B cell (primary cell): ENCODE measurements at regions not wholly inside any gene's neighbourhood (a gene's known extent, or its start where the extent isn't known, plus 50 kb on each side); places are given as distances from the start of the nearest gene placed in this dataset.

Experiments
- ATAC-seq: fragments of 200-7000 bp; cut with Tn5 transposase; one replicate; pipeline ENCODE4 v1.10.0; 2021; ENCODE audit warnings: low read depth, mild to moderate bottlenecking, moderate number of reproducible peaks, moderate library complexity
- CTCF ChIA-PET: fragments of 350-600 bp; sonication (Branson Sonifier 250); formaldehyde crosslinking; loops from one replicate; lab custom pipeline; 2021; ENCODE audit warnings: antibody characterized with exemption, inconsistent platforms; lab: Charles Lee
- POLR2A ChIA-PET: fragments of 350-600 bp; sonication (Branson Sonifier 250); formaldehyde crosslinking; loops from one replicate; lab custom pipeline; 2021; ENCODE audit warnings: antibody characterized with exemption; lab: Charles Lee
- DNase-seq: peaks from one replicate; pipeline ENCODE4 v3.0.0; 2013
- H2AFZ ChIP-seq: 2 replicates; pipeline ENCODE4 v1.6.1; 2012; ENCODE audit warnings: mild to moderate bottlenecking, low read depth, low read length; ENCODE audit not compliant: insufficient read depth, poor library complexity, severe bottlenecking
- H3K27ac ChIP-seq, 2 donors: 1 replicate in 1 of 2; 2 replicates in 1 of 2; pipeline ENCODE4 v1.5.1; 2012 to 2013; ENCODE audit warnings: low read length in 2 of 2, mild to moderate bottlenecking in 2 of 2, moderate library complexity in 1 of 2
- H3K27me3 ChIP-seq, 4 experiments: fragments of 200-600 bp in 1 of 4; sonication (generic) in 1 of 4; replicated peaks in 1 of 4; 1 replicate in 2 of 4; 2 replicates in 2 of 4; pipeline versions ENCODE4 v1.6.1 to v1.7.0; 2013 to 2016; ENCODE audit warnings: low read length in 3 of 4, mild to moderate bottlenecking in 2 of 4, mixed read lengths in 1 of 4, moderate library complexity in 1 of 4; ENCODE audit not compliant: insufficient read depth in 4 of 4, control insufficient read depth in 3 of 4; ENCODE audit errors: control extremely low read depth in 1 of 4
- H3K36me3 ChIP-seq, 2 experiments: replicated peaks in 1 of 2; 1 replicate in 1 of 2; 2 replicates in 1 of 2; pipeline versions ENCODE4 v1.6.1 to v1.7.1; 2013; ENCODE audit warnings: low read length in 1 of 2; ENCODE audit not compliant: insufficient read depth in 2 of 2, control insufficient read depth in 1 of 2; ENCODE audit errors: control extremely low read depth in 1 of 2, extremely low read depth in 1 of 2
- H3K4me1 ChIP-seq, 2 donors: fragments of 200-600 bp in 1 of 2; sonication (generic) in 1 of 2; 1 replicate in 1 of 2; 2 replicates in 1 of 2; pipeline versions ENCODE4 v1.5.1 to v1.6.1; 2013 to 2017; ENCODE audit warnings: low read length in 2 of 2; ENCODE audit not compliant: control insufficient read depth in 2 of 2, insufficient read depth in 2 of 2
- H3K4me2 ChIP-seq: replicated peaks from 2 replicates; pipeline ENCODE3; 2012; ENCODE audit warnings: mild to moderate bottlenecking, low read depth, low read length; ENCODE audit not compliant: poor library complexity, severe bottlenecking
- H3K4me3 ChIP-seq, 5 experiments: fragments of 200-600 bp in 1 of 5; sonication (generic) in 1 of 5; 1 replicate in 3 of 5; 2 replicates in 2 of 5; pipeline versions ENCODE4 v1.5.1 to v1.7.0; 2011 to 2016; ENCODE audit warnings: low read length in 4 of 5, mild to moderate bottlenecking in 4 of 5, low read depth in 2 of 5, control low read depth in 1 of 5, moderate library complexity in 1 of 5; ENCODE audit not compliant: insufficient read depth in 1 of 5; ENCODE audit errors: control extremely low read depth in 1 of 5, extremely low read depth in 1 of 5
- H3K79me2 ChIP-seq: fragments of 200-600 bp; sonication (generic); one replicate; pipeline ENCODE4 v1.6.0; 2016; ENCODE audit warnings: low read length; ENCODE audit not compliant: control insufficient read depth, insufficient read depth
- H3K9ac ChIP-seq: fragments of 200-600 bp; sonication (generic); 2 replicates; pipeline ENCODE4 v1.6.1; 2017; ENCODE audit warnings: mild to moderate bottlenecking, low read length, moderate library complexity
- H3K9me3 ChIP-seq, 3 donors: one replicate each; pipeline versions ENCODE4 v1.6.1 to v1.7.1; 2013; ENCODE audit warnings: low read length in 2 of 3; ENCODE audit not compliant: control insufficient read depth in 2 of 3, insufficient read depth in 1 of 3; ENCODE audit errors: control extremely low read depth in 1 of 3
- H4K20me1 ChIP-seq: 2 replicates; pipeline ENCODE4 v1.6.0; 2012; ENCODE audit warnings: mild to moderate bottlenecking, low read length; ENCODE audit not compliant: insufficient read depth, control insufficient read depth, poor library complexity, severe bottlenecking
- H3K27ac Mint-ChIP-seq: one replicate; pipeline ENCODE4 v1.8.0; 2021; ENCODE audit warnings: mixed read lengths
- H3K27me3 Mint-ChIP-seq: one replicate; pipeline ENCODE4 v1.8.0; 2021; ENCODE audit warnings: mixed read lengths
- H3K4me1 Mint-ChIP-seq: one replicate; pipeline ENCODE4 v1.8.0; 2021; ENCODE audit warnings: mixed read lengths
- H3K4me3 Mint-ChIP-seq: one replicate; pipeline ENCODE4 v1.8.0; 2021; ENCODE audit warnings: mixed read lengths
- H3K9me3 Mint-ChIP-seq: one replicate; pipeline ENCODE4 v1.8.0; 2022; ENCODE audit warnings: mixed read lengths; ENCODE audit not compliant: insufficient read depth
- EZH2 ChIP-seq: IDR thresholded peaks from 2 replicates; pipeline ENCODE4 v1.6.1; 2012; ENCODE audit warnings: borderline replicate concordance, low read depth, mild to moderate bottlenecking, moderate library complexity, low read length; ENCODE audit not compliant: insufficient read depth, poor library complexity, severe bottlenecking
- WGBS: methylation state at CpG from one replicate; pipeline ENCODE4 v1.1.5; 2013; ENCODE audit warnings: missing lambda C conversion rate; ENCODE audit not compliant: insufficient coverage; 5-methylcytosine and 5-hydroxymethylcytosine counted together
- intact Hi-C: fragments of 100-400 bp; cut with micrococcal nuclease; formaldehyde crosslinking; loops from one replicate; pipeline ENCODE4 v1.10.0; 2022
- TF ChIP-seq, protein P1 (sequence below): fragments of 200-600 bp; IDR thresholded peaks from one replicate; pipeline ENCODE4 v1.8.0; 2022; ENCODE audit warnings: antibody characterized with exemption, mild to moderate bottlenecking

DNA sequence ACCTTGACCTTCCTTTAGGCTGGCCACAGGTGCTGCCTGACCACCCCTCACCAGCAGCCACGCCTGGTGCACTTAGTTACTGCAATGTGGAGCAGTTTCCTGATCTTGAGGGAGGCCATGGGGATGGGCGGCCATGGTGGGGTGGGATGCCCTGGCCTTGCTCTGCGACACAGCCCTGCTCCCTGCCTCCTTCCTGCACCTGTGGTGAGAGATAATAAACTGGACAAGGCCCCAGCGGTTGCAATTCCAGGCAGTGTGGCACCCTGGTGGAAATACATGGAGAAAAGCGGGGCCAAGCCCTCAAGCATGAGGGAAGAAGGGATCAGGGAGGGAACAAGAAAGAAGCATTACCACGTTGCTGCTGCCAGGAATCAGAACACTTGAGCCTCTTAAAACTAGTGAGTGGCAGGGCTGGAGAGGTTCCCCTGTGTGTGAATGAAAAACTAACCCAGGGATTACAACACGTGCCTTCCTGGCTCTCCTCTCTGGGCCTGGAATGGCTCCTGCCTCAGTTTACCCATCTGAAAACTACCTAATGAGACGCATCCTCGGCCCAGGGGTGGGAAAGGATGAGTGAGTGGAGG is 213.2 kb downstream of the LY86 start:
- TF ChIP-seq, protein P1, sequence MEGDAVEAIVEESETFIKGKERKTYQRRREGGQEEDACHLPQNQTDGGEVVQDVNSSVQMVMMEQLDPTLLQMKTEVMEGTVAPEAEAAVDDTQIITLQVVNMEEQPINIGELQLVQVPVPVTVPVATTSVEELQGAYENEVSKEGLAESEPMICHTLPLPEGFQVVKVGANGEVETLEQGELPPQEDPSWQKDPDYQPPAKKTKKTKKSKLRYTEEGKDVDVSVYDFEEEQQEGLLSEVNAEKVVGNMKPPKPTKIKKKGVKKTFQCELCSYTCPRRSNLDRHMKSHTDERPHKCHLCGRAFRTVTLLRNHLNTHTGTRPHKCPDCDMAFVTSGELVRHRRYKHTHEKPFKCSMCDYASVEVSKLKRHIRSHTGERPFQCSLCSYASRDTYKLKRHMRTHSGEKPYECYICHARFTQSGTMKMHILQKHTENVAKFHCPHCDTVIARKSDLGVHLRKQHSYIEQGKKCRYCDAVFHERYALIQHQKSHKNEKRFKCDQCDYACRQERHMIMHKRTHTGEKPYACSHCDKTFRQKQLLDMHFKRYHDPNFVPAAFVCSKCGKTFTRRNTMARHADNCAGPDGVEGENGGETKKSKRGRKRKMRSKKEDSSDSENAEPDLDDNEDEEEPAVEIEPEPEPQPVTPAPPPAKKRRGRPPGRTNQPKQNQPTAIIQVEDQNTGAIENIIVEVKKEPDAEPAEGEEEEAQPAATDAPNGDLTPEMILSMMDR: no peak
- no peak for TF ChIP-seq EZH2
- Histone ChIP-seq H3K4me1 (peaks cover 42 to 73% of the 10 kb centered on the region in 2 donors), H3K79me2 (no peaks in the 10 kb centered on the region), H2AFZ (no peak overlapping the region), H3K27ac (no peak overlapping the region), H3K4me3 (no peak overlapping the region), H3K9me3 (peaks cover 0 to 10% (median 0%) of the 10 kb centered on the region in 3 donors), H3K27me3 (no peaks in the 10 kb centered on the region), H4K20me1 (no peaks in the 10 kb centered on the region), H3K36me3 (no peaks in the 10 kb centered on the region), H3K9ac (no peak overlapping the region), H3K4me2 (no peak overlapping the region)
- Mint-ChIP-seq H3K4me1 (peaks cover 72% of the 10 kb centered on the region), H3K27ac (no peak overlapping the region), H3K9me3 (no peaks in the 10 kb centered on the region), H3K27me3 (peaks cover under 1% of the 10 kb centered on the region), H3K4me3 (no peak overlapping the region)
- intact Hi-C loops: loop anchor here (10.0 kb wide), 1 partner anchor 217 kb away; the partner anchor contains the start of gene LY86
- POLR2A ChIA-PET: no interaction called here
- CTCF ChIA-PET: no interaction called here
- ATAC-seq: no peak
- no peak for DNase-seq
- 96% methylated on average over 5 of the region's 9 CpGs for WGBS

GRCh38 chr6:6803180-6803977 is 214.9 kb downstream of the LY86 start:
- peaks cover 65% of the 10 kb centered on the region for H3K4me1 Mint-ChIP-seq
- POLR2A ChIA-PET: interaction anchor here (0.6 kb wide), 1 partner anchor 831 kb away, joined by 8 read pairs; no protein-coding TSS in a partner anchor
- ATAC-seq: peak; percentile 90

More at GRCh38 chr6:6803180-6803977, 214.9 kb downstream of the LY86 start:
- Histone ChIP-seq H3K9me3 (peaks cover 0 to 10% (median 0%) of the 10 kb centered on the region in 3 donors), H3K79me2 (no peaks in the 10 kb centered on the region), H3K27ac (no peak overlapping the region), H4K20me1 (no peaks in the 10 kb centered on the region), H3K9ac (no peak overlapping the region), H3K27me3 (no peaks in the 10 kb centered on the region), H3K4me2 (peak overlapping the region; percentile 41), H3K4me3 (no peak overlapping the region), H3K4me1 (peaks cover 42 to 66% of the 10 kb centered on the region in 2 donors), H2AFZ (peak overlapping the region; percentile 26), H3K36me3 (no peaks in the 10 kb centered on the region)
- peak overlapping the region; percentile 73 for H3K27ac Mint-ChIP-seq
- peak; percentile 84 for DNase-seq
- no peaks in the 10 kb centered on the region for H3K9me3 Mint-ChIP-seq
- intact Hi-C loops: loop anchor here (10.0 kb wide), 1 partner anchor 219 kb away; the partner anchor contains the start of gene LY86
- peaks cover 5% of the 10 kb centered on the region for H3K27me3 Mint-ChIP-seq
- CTCF ChIA-PET: no interaction called here
- WGBS: 32% methylated on average over 18 of the region's 18 CpGs
- peak overlapping the region; percentile 18 for H3K4me3 Mint-ChIP-seq
- TF ChIP-seq, protein P1: no peak
- no peak for TF ChIP-seq EZH2
